ENCODE measurements at regions not wholly inside any gene's neighbourhood (a gene's known extent, or its start where the extent isn't known, plus 50 kb on each side); places are given as distances from the start of the nearest gene placed in this dataset.

- peak; percentile 28 for DNase-seq
These were observed 93.8 kb upstream of the PLPPR4 start for GRCh38 chr1:99170516-99170915.

- no peak for DNase-seq
These were observed 93.0 kb upstream of the PLPPR4 start for GRCh38 chr1:99171184-99171813.

- DNase-seq = peak; percentile 26
These were observed 91.0 kb upstream of the PLPPR4 start for GRCh38 chr1:99173282-99173681.

GRCh38 chr1:99173900-99174299 is 90.4 kb upstream of the PLPPR4 start:
- DNase-seq = no peak

- DNase-seq = no peak
These were observed 87.5 kb upstream of the PLPPR4 start for GRCh38 chr1:99176753-99177152.

GRCh38 chr1:99177465-99177864 is 86.8 kb upstream of the PLPPR4 start:
- no peak for DNase-seq

- peak; percentile 77 for DNase-seq
These were observed 83.9 kb upstream of the PLPPR4 start for GRCh38 chr1:99180343-99180808.

GRCh38 chr1:99180915-99181314 is 83.4 kb upstream of the PLPPR4 start:
- DNase-seq = no peak

- no peak for DNase-seq
These were observed 82.4 kb upstream of the PLPPR4 start for GRCh38 chr1:99181892-99182291.

GRCh38 chr1:99185196-99185595 is 79.1 kb upstream of the PLPPR4 start:
- DNase-seq = no peak

GRCh38 chr1:99193431-99193830 is 70.9 kb upstream of the PLPPR4 start:
- DNase-seq = no peak

GRCh38 chr1:99198393-99198792 is 65.9 kb upstream of the PLPPR4 start:
- DNase-seq = no peak

- DNase-seq = no peak
These were observed 57.1 kb upstream of the PLPPR4 start for GRCh38 chr1:99207216-99207615.

All from fibroblast of skin of scalp (primary cell).